Tongue (tissue), 1 donor: ENCODE measurements at regions not wholly inside any gene's neighbourhood (a gene's known extent, or its start where the extent isn't known, plus 50 kb on each side); places are given as distances from the start of the nearest gene placed in this dataset.

ENCODE experiments used
- DNase-seq: peaks from one replicate; pipeline ENCODE4 v3.0.0-alpha.2; 2015

DNA sequence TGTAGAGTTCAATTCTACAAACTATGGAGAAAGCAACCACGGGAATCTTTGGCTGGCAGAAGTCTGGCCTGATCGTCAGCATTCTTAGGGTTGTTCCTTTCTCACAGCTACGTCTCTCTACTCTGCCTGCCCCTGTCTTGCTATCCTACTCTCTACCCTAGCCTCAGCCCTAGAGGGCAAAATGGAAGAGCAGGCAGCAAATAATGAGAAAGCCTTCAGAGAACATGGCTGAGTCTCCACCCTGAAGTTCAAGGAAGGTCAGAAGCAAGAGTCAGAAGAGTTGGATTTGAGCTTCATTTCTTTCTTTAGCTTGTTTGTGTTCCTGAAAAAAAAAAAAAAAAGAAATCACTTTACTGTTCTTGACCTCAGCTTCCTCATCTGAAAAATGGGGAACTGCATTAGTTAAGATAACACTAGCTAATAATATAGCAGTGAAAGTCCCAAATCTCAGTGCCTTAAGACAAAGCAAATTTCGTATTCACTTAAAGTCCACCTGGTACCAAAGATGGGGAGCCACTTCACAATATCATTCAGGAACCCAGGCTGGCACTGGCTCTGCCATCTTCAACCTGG is 50.2 kb upstream of the CCND2 start:
- DNase-seq: no peak

DNA sequence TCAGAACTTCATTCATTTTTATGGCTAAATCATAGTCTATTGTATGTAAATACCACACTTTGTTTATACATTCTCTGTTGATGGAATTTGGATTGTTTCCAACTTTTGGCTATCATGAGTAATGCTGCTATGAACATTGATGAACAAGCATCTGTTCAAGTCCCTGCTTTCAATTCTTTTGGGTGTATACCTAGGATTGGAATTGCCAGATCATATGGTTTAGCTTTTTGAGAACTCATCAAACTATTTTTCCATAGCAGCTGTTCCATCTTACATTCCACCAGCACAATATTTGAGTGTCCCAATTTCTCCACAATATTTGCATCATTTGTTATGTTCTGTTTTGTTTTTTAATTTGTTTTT is 52.3 kb upstream of the CCND2 start:
- no peak for DNase-seq

- DNase-seq: peak; percentile 47
Observed at GRCh38 chr12:4220536-4221257, 52.9 kb upstream of the CCND2 start.

- DNase-seq: no peak
Observed at GRCh38 chr12:4217091-4217490, 56.5 kb upstream of the CCND2 start.

DNA sequence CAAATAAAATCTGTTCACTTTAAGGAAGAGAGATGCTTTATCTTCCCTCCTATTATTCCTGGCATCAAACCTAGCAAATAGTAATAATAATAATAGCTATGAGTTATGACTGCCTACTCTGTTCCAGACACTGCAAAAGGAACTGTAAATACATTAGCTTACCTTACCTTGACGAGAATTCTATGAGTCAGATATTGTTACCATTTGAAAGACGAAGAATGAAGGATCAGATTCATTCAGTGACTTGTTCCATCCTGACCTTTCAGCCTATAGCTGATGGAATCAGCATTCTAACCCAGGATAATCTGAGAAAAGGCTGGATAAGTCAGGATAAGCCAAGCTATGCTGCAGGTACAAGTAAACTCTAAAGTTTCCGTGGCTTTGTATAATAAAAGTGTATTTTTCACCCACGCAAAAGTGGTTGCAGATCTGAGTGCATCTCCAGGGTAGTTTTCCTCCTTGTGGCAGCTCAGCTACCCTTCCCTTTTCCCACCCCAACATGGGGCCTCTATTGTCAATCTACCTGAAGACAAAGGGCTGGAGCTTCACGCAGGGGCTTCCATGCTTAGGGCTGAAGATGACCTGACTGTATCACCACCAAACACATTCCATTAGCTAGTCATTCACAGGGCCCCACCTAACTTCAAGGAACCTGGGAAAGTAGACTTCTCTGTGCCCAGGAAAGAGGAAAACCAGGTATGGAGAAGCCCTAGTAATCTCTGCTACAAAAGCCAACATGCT is 57.2 kb upstream of the CCND2 start:
- no peak for DNase-seq

- peak; percentile 25 for DNase-seq
Observed at GRCh38 chr12:4215229-4216186, 58.1 kb upstream of the CCND2 start.

GRCh38 chr12:4214877-4215228 is 58.7 kb upstream of the CCND2 start:
- DNase-seq: no peak

- no peak for DNase-seq
Observed at GRCh38 chr12:4213471-4213870, 60.1 kb upstream of the CCND2 start.

DNA sequence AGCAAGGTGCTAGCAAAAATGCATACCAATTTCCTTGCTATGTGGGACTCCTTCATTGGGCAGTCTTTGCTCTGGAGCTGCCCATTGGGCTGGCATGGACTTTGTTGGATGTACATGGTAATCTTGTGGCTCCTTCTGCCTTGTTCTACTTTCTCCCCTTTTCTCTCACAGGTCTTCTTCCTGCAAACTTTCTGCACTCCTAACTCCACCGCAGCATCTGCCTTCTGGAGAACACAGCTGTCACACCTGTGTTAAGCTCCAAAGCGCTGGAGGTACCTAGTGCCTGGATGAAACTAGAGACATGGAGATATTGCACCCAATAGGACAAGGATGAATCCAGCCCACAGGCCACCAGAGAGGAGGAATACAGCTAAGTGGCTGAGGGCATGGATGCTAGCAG is 60.7 kb upstream of the CCND2 start:
- no peak for DNase-seq

DNA sequence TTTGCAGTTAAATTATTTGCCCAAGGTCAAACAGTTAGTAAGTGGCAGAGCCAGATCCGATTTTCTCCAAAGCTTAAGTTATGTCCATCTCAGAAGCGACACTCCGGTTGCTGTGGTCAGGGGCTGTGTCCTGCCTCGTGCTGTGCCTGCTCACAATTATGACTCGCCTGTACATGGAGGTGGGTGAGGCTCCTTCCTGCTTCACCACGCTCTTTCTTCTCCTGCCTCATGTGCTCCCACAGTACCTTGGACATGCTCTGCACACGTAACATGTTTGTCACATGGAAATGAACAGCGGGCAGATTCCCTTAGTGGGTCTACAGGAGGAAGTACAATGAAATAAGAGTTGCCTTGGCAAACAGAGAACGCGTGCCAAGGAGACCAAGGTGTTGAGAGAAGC is 62.2 kb upstream of the CCND2 start:
- DNase-seq: no peak

GRCh38 chr12:4210183-4210582 is 63.4 kb upstream of the CCND2 start:
- no peak for DNase-seq

GRCh38 chr12:4206470-4206869 is 67.1 kb upstream of the CCND2 start:
- DNase-seq: no peak

- DNase-seq: no peak
Observed at GRCh38 chr12:4203772-4204376, 69.7 kb upstream of the CCND2 start.

- DNase-seq: no peak
Observed at GRCh38 chr12:4202918-4203317, 70.6 kb upstream of the CCND2 start.

GRCh38 chr12:4202487-4202886 is 71.1 kb upstream of the CCND2 start:
- DNase-seq: no peak

DNA sequence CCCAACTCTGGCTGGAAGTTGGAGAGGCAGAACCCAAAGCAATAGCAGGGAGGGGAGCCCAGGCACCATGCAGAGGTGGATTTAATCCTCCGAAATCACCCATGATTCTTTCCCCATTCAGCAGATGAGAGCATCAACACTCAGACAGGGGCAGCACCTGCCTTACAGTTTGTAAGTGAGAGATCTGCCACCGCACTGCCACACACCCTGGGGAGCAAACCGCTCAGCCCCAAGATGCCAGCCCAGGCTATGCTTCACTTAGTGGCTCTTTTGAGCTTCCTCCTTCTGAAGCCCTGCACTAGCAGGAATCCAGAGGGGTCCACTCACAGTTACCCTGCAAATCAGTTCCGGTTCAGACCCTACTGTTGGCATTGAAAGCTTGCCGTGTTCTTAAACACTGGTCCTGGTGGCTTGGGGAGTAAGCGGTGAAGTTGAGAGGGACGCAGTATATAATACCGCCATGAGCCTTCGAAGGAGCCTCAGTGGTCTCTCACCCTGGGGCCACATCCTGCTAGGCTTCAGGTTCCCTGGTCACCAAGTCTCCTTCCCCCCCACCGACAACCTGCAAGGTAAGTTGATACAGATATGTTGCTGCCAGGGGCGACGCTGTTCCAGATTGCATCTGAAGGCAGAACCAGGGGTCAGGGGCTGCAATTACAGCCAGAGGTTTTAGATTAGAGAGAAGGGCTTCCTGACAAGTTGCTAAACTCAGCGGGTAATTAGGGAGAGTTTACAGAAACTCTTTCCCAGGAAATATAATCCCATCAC is 72.0 kb upstream of the CCND2 start:
- DNase-seq: no peak

GRCh38 chr12:4197922-4198763 is 75.4 kb upstream of the CCND2 start:
- no peak for DNase-seq

- no peak for DNase-seq
Observed at GRCh38 chr12:4196805-4197420, 76.6 kb upstream of the CCND2 start.

DNA sequence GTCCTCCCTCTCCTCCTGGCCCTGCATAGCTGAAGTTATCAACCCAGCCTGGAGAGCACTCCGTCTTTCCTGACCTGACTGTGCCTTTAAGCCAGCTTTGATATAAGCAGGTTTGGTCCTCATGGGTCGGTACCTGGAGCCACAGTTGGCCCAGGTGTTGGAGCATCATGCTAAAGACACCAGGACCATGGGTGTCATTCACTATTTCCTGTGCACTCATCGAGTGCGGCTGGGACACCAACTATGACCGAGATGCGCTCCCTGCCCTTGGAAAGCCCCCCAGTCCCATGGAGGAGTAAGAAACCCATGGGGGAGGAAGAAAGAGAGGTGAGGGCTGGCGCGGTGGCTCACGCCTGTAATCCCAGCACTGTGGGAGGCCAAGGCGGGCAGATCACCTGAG is 78.9 kb upstream of the CCND2 start:
- no peak for DNase-seq

DNA sequence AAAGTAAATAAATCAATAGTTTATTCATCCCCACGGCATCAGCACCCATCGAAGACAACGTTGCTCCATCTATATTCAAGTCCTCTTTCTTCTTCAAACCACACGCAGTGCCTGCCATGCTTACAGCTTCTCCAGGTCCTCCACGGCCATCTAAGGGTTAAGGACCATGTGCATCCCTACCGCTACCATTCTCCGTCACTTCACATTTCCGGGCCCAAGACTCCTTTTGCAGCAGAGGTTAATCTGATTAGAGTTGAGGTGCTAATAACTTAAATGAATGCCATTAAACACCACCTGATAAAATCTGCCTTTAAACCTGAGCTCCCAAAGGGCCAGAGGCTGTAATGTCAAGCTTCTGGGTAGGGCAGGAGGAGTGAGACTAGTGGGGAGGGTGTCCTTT is 79.7 kb upstream of the CCND2 start:
- no peak for DNase-seq
